Memory B cell (primary cell): ENCODE measurements at regions not wholly inside any gene's neighbourhood (a gene's known extent, or its start where the extent isn't known, plus 50 kb on each side); places are given as distances from the start of the nearest gene placed in this dataset.
"Not testable (repeated sequence)": the region's sequence is repeated elsewhere in the genome, so short reads cannot be mapped to it uniquely, and the experiment has no call there.

Source experiments
- ATAC-seq: fragments of 150-1000 bp; cut with Tn5 transposase; 2 replicates; pipeline ENCODE4 v1.10.0; 2021; ENCODE audit warnings: low read depth, mild to moderate bottlenecking, moderate library complexity
- DNase-seq, 2 donors: peaks; one replicate each; pipeline ENCODE4 v3.0.0; 2022; ENCODE audit warnings: low spot score in 2 of 2
- H3K27ac Mint-ChIP-seq: one replicate; pipeline ENCODE4 v1.8.0; 2022; ENCODE audit warnings: mild to moderate bottlenecking, moderate library complexity, mixed read lengths
- H3K27me3 Mint-ChIP-seq: one replicate; pipeline ENCODE4 v1.8.0; 2022; ENCODE audit warnings: mixed read lengths
- H3K36me3 Mint-ChIP-seq: one replicate; pipeline ENCODE4 v1.8.0; 2022; ENCODE audit warnings: mild to moderate bottlenecking, mixed read lengths
- H3K4me1 Mint-ChIP-seq: one replicate; pipeline ENCODE4 v1.8.0; 2022; ENCODE audit warnings: mixed read lengths
- H3K4me3 Mint-ChIP-seq: one replicate; pipeline ENCODE4 v1.8.0; 2022; ENCODE audit warnings: mild to moderate bottlenecking, moderate library complexity, mixed read lengths
- H3K9me3 Mint-ChIP-seq: one replicate; pipeline ENCODE4 v1.8.0; 2022; ENCODE audit warnings: mixed read lengths

DNA sequence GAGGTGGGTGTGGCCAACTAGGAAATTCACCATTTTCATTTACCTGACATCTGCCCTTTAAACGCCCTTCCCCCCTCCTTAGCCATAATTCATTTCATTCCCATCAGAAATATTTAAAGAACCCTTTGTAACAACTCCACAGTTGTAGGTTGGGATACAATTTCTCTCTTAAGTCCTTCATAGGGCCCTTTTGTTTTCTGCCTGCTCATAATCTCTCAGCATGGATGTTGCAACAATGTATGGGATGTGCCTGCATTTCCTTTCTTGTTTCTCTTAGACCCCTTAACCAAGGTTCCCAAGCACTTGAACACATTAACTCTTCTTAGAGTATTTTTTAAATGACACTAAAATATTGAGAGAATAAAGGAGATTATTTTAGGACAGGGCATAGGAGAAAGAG lies 51.7 kb upstream of the MYO10 start:
- Mint-ChIP-seq H3K27ac (no peak overlapping the region), H3K27me3 (no peaks in the 10 kb centered on the region), H3K4me1 (no peaks in the 10 kb centered on the region), H3K4me3 (no peak overlapping the region), H3K36me3 (no peaks in the 10 kb centered on the region), H3K9me3 (no peaks in the 10 kb centered on the region)
- DNase-seq (no peak), ATAC-seq (no peak)

- not testable (repeated sequence) for H3K36me3 Mint-ChIP-seq, ATAC-seq
Observed at GRCh38 chr5:16990817-16991520, 54.9 kb upstream of the MYO10 start.

GRCh38 chr5:16992006-16992405 lies 55.9 kb upstream of the MYO10 start:
- DNase-seq (no peak), ATAC-seq (no peak)
- Mint-ChIP-seq H3K36me3 (no peaks in the 10 kb centered on the region), H3K9me3 (no peaks in the 10 kb centered on the region), H3K4me3 (no peak overlapping the region), H3K27ac (no peak overlapping the region), H3K27me3 (peaks cover 1% of the 10 kb centered on the region), H3K4me1 (no peaks in the 10 kb centered on the region)

More at GRCh38 chr5:16990817-16991520, 54.9 kb upstream of the MYO10 start:
- H3K4me3 Mint-ChIP-seq, H3K4me1 Mint-ChIP-seq, H3K27me3 Mint-ChIP-seq, DNase-seq, H3K9me3 Mint-ChIP-seq, H3K27ac Mint-ChIP-seq: not testable (repeated sequence)

- no peak overlapping the region for H3K4me3 Mint-ChIP-seq
- no peak overlapping the region for H3K27ac Mint-ChIP-seq
- no peaks in the 10 kb centered on the region for H3K4me1 Mint-ChIP-seq
- ATAC-seq (no peak), DNase-seq (no peak)
- H3K36me3 Mint-ChIP-seq, result no peaks in the 10 kb centered on the region
- no peaks in the 10 kb centered on the region for H3K9me3 Mint-ChIP-seq
- peaks cover 1% of the 10 kb centered on the region for H3K27me3 Mint-ChIP-seq
Observed at GRCh38 chr5:16992444-16992843, 56.4 kb upstream of the MYO10 start.

DNA sequence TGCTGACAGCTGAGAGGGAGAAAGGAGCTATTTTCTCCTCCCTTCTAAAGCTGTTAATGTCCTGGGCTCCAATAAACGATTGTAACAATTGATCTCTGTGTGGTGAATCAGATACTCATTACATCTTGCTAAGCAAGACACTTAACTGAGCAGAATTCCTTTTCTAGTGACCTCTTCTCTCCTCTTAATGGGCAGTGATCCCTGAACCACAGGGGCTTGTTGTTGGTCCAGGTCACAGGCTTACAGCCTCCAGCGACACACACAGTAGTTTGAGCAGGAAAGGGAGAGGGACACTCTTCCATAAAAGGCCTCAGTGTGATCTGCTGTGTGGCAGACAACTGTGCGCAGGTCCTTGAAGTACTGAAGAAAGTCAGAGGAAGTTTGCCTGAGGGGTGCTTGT lies 58.5 kb upstream of the MYO10 start:
- no peak overlapping the region for H3K27ac Mint-ChIP-seq
- peaks cover 1% of the 10 kb centered on the region for H3K27me3 Mint-ChIP-seq
- H3K9me3 Mint-ChIP-seq, result no peaks in the 10 kb centered on the region
- no peak for ATAC-seq
- H3K4me1 Mint-ChIP-seq, result no peaks in the 10 kb centered on the region
- no peak overlapping the region for H3K4me3 Mint-ChIP-seq
- no peaks in the 10 kb centered on the region for H3K36me3 Mint-ChIP-seq
- DNase-seq, result no peak

- Mint-ChIP-seq H3K27ac (no peak overlapping the region), H3K4me3 (no peak overlapping the region), H3K27me3 (peaks cover 1% of the 10 kb centered on the region), H3K9me3 (no peaks in the 10 kb centered on the region), H3K36me3 (no peaks in the 10 kb centered on the region), H3K4me1 (no peaks in the 10 kb centered on the region)
- DNase-seq (no peak), ATAC-seq (no peak)
Observed at GRCh38 chr5:16995372-16995771, 59.3 kb upstream of the MYO10 start.

- Mint-ChIP-seq H3K4me1 (no peaks in the 10 kb centered on the region), H3K27me3 (peaks cover 1% of the 10 kb centered on the region), H3K27ac (no peak overlapping the region), H3K36me3 (no peaks in the 10 kb centered on the region), H3K4me3 (no peak overlapping the region), H3K9me3 (peaks cover 2% of the 10 kb centered on the region)
- ATAC-seq, result no peak
- no peak for DNase-seq
Observed at GRCh38 chr5:17000291-17000939, 64.3 kb upstream of the MYO10 start.

GRCh38 chr5:17001428-17001827 lies 65.3 kb upstream of the MYO10 start:
- ATAC-seq, result no peak
- no peak for DNase-seq
- no peak overlapping the region for H3K4me3 Mint-ChIP-seq
- no peaks in the 10 kb centered on the region for H3K36me3 Mint-ChIP-seq
- H3K27me3 Mint-ChIP-seq, result peaks cover 1% of the 10 kb centered on the region
- peaks cover 2% of the 10 kb centered on the region for H3K9me3 Mint-ChIP-seq
- no peaks in the 10 kb centered on the region for H3K4me1 Mint-ChIP-seq
- H3K27ac Mint-ChIP-seq, result no peak overlapping the region

DNA sequence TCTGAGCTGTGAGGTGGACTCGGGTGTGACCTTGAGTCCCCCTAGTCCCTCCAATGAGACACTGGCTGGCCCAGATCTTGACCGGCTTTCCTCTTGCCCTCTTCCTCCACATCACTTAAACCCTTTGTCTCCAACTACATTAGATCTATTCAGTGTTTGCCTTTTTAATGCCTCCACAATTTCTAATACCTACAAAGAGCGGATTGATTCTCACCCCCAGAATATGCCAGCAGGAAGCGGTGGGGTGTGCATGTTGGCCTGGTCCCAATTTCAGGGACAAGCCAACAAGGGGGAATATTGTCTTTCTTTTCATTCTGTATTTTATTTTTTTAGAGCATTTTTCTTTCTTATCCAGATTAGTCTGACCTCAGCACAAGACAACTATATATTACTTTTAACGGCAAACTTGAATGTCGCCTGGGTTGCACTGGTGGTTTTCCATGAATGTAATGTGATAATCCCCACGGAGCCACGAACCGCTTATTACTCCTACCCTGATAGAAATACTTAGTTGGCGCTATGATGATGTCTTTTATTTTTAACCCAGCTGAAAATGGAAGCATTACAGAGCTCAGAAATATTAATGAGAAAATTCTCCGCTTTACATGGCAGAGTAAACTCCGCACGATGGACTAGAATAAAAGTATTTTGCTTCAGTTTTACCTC lies 68.5 kb upstream of the MYO10 start:
- Mint-ChIP-seq H3K36me3 (no peaks in the 10 kb centered on the region), H3K4me1 (no peaks in the 10 kb centered on the region), H3K27me3 (peaks cover 1% of the 10 kb centered on the region)

DNA sequence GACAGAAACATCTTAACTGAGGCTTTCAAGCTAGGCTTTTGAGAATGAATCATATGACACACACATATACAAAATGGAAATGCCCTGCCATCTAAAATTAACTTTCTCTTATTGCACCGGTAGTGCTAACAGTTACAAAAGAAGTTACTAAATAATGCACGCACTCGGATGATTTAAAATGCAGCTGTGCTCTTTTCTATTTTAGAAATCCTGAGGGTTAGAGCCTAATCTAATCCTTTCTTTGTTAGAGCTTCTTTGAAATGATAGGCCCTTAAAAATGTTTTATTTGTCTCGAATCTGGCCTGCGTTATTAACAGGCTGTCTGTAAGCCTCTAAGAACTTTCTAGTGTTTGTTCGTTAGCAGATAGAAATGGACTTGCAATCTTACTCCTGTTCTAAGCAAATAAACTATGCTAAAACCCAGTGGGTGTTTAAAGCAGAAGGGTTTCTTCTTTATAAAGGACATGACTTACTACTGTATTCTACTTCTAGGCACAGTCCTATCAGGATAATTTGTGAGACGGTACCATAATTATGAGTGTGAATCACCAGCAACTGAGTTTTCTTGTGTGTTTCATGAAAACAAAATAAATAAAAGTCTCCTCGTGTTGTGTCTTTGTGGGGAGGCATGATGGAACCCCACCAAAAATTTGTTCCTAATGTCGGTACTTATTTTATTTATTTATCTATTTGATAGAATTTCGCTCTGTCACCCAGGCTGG lies 69.2 kb upstream of the MYO10 start:
- DNase-seq, result no peak
- Mint-ChIP-seq H3K27ac (no peak overlapping the region), H3K9me3 (peaks cover 2% of the 10 kb centered on the region), H3K27me3 (peaks cover 1% of the 10 kb centered on the region), H3K36me3 (no peaks in the 10 kb centered on the region), H3K4me3 (no peak overlapping the region), H3K4me1 (no peaks in the 10 kb centered on the region)
- no peak for ATAC-seq

More for the DNA sequence above, 68.5 kb upstream of the MYO10 start:
- no peak overlapping the region for H3K4me3 Mint-ChIP-seq
- no peak for DNase-seq
- H3K9me3 Mint-ChIP-seq, result peaks cover 2% of the 10 kb centered on the region
- ATAC-seq, result no peak
- H3K27ac Mint-ChIP-seq, result no peak overlapping the region

GRCh38 chr5:17012289-17012688 lies 76.2 kb upstream of the MYO10 start:
- no peaks in the 10 kb centered on the region for H3K27me3 Mint-ChIP-seq
- no peaks in the 10 kb centered on the region for H3K36me3 Mint-ChIP-seq
- DNase-seq (no peak), ATAC-seq (no peak)
- H3K27ac Mint-ChIP-seq, result no peak overlapping the region
- no peak overlapping the region for H3K4me3 Mint-ChIP-seq
- no peaks in the 10 kb centered on the region for H3K9me3 Mint-ChIP-seq
- no peaks in the 10 kb centered on the region for H3K4me1 Mint-ChIP-seq

GRCh38 chr5:17014686-17015085 lies 78.6 kb upstream of the MYO10 start:
- H3K9me3 Mint-ChIP-seq, result no peaks in the 10 kb centered on the region
- H3K27ac Mint-ChIP-seq, result no peak overlapping the region
- H3K4me1 Mint-ChIP-seq, result no peaks in the 10 kb centered on the region
- no peaks in the 10 kb centered on the region for H3K36me3 Mint-ChIP-seq
- DNase-seq (no peak), ATAC-seq (no peak)
- H3K4me3 Mint-ChIP-seq, result no peak overlapping the region
- no peaks in the 10 kb centered on the region for H3K27me3 Mint-ChIP-seq

DNA sequence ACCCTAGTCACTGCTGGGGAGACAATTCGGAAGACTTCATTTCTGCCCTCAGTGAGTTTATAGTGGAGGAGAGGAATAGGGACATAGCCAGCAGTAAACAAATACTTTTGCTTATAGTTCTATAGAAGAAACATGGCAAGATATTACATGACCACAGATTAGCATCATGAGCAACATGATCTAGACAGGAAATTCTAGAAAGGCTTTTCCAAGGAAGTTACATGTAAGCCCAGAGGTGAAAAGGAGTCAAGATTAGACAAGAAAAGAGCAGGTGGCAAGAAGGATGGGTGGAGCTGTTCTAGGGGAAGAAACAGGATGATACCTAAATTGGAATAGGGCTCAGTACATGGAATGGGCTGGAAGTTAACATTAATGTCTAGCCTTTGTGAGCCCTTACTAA lies 82.8 kb upstream of the MYO10 start:
- peaks cover 4% of the 10 kb centered on the region for H3K4me1 Mint-ChIP-seq
- no peak for ATAC-seq
- H3K4me3 Mint-ChIP-seq, result no peak overlapping the region
- no peak overlapping the region for H3K27ac Mint-ChIP-seq
- no peaks in the 10 kb centered on the region for H3K9me3 Mint-ChIP-seq
- no peak for DNase-seq
- no peaks in the 10 kb centered on the region for H3K36me3 Mint-ChIP-seq
- H3K27me3 Mint-ChIP-seq, result no peaks in the 10 kb centered on the region

DNA sequence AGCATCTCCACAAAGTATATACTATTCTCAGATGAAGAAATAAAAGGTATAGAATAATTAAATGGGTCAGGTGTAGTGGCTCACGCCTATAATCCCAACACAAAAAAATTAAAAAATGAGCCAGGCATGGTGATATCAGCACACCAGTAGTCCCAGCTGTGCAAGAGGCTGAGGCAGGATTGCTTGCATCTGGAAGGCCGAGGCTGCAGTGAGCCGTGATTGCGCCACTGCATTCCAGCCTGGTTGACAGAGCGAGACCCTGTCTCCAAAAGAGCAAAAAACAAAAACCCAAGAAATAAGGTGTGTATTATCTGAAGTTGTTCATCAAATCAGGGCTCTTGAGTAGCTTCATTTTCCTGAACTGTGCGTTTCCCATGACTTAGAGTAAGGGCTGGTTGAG lies 83.2 kb upstream of the MYO10 start:
- Mint-ChIP-seq H3K4me1 (peaks cover 4% of the 10 kb centered on the region), H3K27me3 (no peaks in the 10 kb centered on the region), H3K9me3 (no peaks in the 10 kb centered on the region), H3K4me3 (no peak overlapping the region), H3K27ac (no peak overlapping the region), H3K36me3 (no peaks in the 10 kb centered on the region)
- ATAC-seq (no peak), DNase-seq (no peak)
